MCF 10A (cell line): ENCODE measurements at regions not wholly inside any gene's neighbourhood (a gene's known extent, or its start where the extent isn't known, plus 50 kb on each side); places are given as distances from the start of the nearest gene placed in this dataset.

Experiments
- BruUV-seq: library from RNA; stranded (reverse); fragments of 400-500 nt; replicated peaks from 2 replicates; lab custom pipeline; 2021; lab: Mats Ljungman, UMichigan
- CTCF ChIA-PET: fragments of 300-600 bp; sonication (Branson Sonifier 250); formaldehyde crosslinking; extraction: SDS; loops from one replicate; lab custom pipeline; 2021; ENCODE audit warnings: antibody characterized with exemption, inconsistent platforms; lab: Yijun Ruan, JAX
- POLR2A ChIA-PET: fragments of 300-600, 350-650 bp; sonication (Branson Sonifier 250); formaldehyde crosslinking; extraction: SDS; loops from one replicate; lab custom pipeline; 2020; ENCODE audit warnings: antibody characterized with exemption, inconsistent platforms; lab: Yijun Ruan, JAX
- DNase-seq: peaks from one replicate; pipeline ENCODE4 v3.0.0-alpha.2; 2018; ENCODE audit not compliant: unreplicated experiment
- H3K27ac Mint-ChIP-seq: one replicate; pipeline ENCODE4 v1.8.0; 2022; ENCODE audit warnings: mild to moderate bottlenecking, low read depth, mixed read lengths; ENCODE audit not compliant: unreplicated experiment
- H3K27me3 Mint-ChIP-seq: one replicate; pipeline ENCODE4 v1.8.0; 2022; ENCODE audit warnings: mixed read lengths; ENCODE audit not compliant: insufficient read depth, unreplicated experiment
- H3K36me3 Mint-ChIP-seq: one replicate; pipeline ENCODE4 v1.8.0; 2022; ENCODE audit warnings: mild to moderate bottlenecking, moderate library complexity, mixed read lengths; ENCODE audit not compliant: insufficient read depth, unreplicated experiment
- H3K4me1 Mint-ChIP-seq: one replicate; pipeline ENCODE4 v1.8.0; 2022; ENCODE audit warnings: mixed read lengths; ENCODE audit not compliant: insufficient read depth, unreplicated experiment
- H3K4me3 Mint-ChIP-seq: one replicate; pipeline ENCODE4 v1.8.0; 2022; ENCODE audit warnings: mild to moderate bottlenecking, moderate library complexity, mixed read lengths; ENCODE audit not compliant: unreplicated experiment
- H3K9me3 Mint-ChIP-seq: one replicate; pipeline ENCODE4 v1.8.0; 2022; ENCODE audit warnings: mixed read lengths; ENCODE audit not compliant: unreplicated experiment
- intact Hi-C: fragments of 100-400 bp; cut with micrococcal nuclease; formaldehyde crosslinking; loops from 2 replicates; pipeline ENCODE4 v1.14.1; 2022
- TF ChIP-seq, protein P1 (sequence below): fragments of 200-600 bp; IDR thresholded peaks from one replicate; pipeline ENCODE4 v1.8.0; 2022; ENCODE audit warnings: antibody characterized with exemption, mild to moderate bottlenecking; ENCODE audit not compliant: unreplicated experiment

DNA sequence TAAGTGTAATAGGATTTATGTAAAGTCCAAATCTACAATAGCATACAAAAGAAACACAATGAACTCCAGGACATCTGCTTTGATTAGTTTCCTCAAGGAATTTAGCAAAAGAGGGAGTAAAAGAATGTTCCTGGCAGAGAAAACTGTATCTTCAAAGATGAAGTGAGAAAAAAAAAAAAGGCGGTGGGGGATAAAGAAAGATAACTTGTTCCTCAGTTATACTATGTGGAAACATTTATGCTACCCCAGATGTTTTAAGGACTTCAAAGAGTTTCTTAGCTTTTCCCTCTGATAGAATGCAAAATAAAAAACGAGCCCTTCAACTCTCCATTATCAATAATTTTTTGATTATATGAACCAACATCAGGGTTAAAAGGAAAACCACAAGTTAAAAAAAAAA lies 908.9 kb upstream of the ADGRL2 start:
- Mint-ChIP-seq H3K9me3 (no peaks in the 10 kb centered on the region), H3K36me3 (no peaks in the 10 kb centered on the region), H3K27me3 (no peaks in the 10 kb centered on the region), H3K4me3 (no peak overlapping the region), H3K4me1 (peaks cover 5% of the 10 kb centered on the region), H3K27ac (no peak overlapping the region)
- no TSS peak for BruUV-seq
- ChIA-PET CTCF (interaction anchor here (0.9 kb wide), 1 partner anchor 639 kb away, joined by 3 read pairs; no protein-coding TSS in a partner anchor), POLR2A (no interaction called here)
- intact Hi-C loops, result no loop called here
- TF ChIP-seq, protein P1, sequence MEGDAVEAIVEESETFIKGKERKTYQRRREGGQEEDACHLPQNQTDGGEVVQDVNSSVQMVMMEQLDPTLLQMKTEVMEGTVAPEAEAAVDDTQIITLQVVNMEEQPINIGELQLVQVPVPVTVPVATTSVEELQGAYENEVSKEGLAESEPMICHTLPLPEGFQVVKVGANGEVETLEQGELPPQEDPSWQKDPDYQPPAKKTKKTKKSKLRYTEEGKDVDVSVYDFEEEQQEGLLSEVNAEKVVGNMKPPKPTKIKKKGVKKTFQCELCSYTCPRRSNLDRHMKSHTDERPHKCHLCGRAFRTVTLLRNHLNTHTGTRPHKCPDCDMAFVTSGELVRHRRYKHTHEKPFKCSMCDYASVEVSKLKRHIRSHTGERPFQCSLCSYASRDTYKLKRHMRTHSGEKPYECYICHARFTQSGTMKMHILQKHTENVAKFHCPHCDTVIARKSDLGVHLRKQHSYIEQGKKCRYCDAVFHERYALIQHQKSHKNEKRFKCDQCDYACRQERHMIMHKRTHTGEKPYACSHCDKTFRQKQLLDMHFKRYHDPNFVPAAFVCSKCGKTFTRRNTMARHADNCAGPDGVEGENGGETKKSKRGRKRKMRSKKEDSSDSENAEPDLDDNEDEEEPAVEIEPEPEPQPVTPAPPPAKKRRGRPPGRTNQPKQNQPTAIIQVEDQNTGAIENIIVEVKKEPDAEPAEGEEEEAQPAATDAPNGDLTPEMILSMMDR, result no peak
- no peak for DNase-seq

DNA sequence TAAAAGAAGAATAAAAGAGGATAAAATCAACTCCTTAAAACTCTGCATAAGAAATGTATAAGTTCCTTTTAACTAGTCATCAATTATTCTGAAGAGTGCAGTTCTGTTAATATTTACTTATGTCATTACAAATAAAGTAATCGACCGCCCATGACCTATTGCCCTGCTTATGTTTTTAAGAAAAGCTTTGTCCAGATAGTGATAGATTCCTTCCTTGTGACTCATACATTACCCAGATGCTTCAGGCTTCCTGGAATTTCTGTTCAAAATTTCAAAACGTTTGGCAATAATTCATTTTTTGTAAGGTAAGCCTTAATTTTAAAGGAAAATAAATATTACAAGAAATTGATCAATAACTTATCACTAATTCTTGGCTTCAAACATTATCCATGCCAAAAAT lies 918.2 kb upstream of the ADGRL2 start:
- POLR2A ChIA-PET, result no interaction called here
- no peak overlapping the region for H3K27ac Mint-ChIP-seq
- no peaks in the 10 kb centered on the region for H3K9me3 Mint-ChIP-seq
- no peaks in the 10 kb centered on the region for H3K4me1 Mint-ChIP-seq
- BruUV-seq, result no TSS peak
- DNase-seq, result peak; percentile 43
- no peaks in the 10 kb centered on the region for H3K27me3 Mint-ChIP-seq
- H3K36me3 Mint-ChIP-seq, result no peaks in the 10 kb centered on the region
- TF ChIP-seq, protein P1, result no peak
- intact Hi-C loops, result no loop called here
- CTCF ChIA-PET, result no interaction called here
- H3K4me3 Mint-ChIP-seq, result no peak overlapping the region

DNA sequence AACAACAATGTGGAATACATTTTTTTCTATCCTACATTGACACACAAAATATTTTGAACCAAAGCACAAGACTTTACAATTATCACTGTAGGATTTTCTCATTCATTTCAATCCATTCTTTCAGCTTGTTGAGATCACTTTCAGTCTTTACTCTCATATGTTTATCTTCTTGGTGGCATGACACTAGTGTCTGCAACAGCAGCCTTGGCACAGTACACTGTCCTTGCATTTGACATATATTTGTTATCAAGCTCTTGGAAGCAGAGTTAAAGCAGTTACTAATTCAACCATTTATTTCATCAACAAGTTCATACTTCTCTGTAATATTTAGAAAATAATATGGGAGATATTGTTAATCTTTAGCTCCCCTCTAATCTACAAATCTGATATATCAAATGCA lies 922.4 kb upstream of the ADGRL2 start:
- TF ChIP-seq, protein P1, result no peak

DNA sequence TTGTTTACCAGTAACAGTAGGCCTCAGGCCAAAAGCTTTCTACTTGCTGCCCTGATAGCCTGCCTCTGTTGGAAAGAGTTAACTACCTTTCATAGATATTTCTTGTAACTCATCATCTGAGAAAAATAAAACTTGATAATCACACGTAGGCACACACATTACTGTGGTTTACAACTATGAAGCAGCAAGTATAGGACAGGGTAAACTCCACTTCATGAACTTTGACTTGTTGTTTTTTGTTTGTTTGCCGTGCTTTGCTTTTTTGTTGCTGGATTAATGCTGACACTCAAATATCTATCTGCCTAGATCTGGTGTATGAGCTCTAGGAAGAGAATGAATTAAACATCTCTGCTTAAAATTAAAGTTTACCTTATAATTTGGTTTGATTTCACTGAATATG lies 924.7 kb upstream of the ADGRL2 start:
- Mint-ChIP-seq H3K36me3 (no peaks in the 10 kb centered on the region), H3K4me3 (no peak overlapping the region), H3K4me1 (no peaks in the 10 kb centered on the region), H3K9me3 (no peaks in the 10 kb centered on the region), H3K27ac (no peak overlapping the region), H3K27me3 (no peaks in the 10 kb centered on the region)
- no TSS peak for BruUV-seq
- POLR2A ChIA-PET, result no interaction called here
- intact Hi-C loops, result no loop called here
- TF ChIP-seq, protein P1, result no peak
- CTCF ChIA-PET, result no interaction called here
- no peak for DNase-seq

More for the DNA sequence above, 922.4 kb upstream of the ADGRL2 start:
- no TSS peak for BruUV-seq
- no peak for DNase-seq
- no peaks in the 10 kb centered on the region for H3K9me3 Mint-ChIP-seq
- POLR2A ChIA-PET, result no interaction called here
- H3K4me1 Mint-ChIP-seq, result no peaks in the 10 kb centered on the region
- CTCF ChIA-PET, result no interaction called here
- intact Hi-C loops, result no loop called here
- H3K27me3 Mint-ChIP-seq, result no peaks in the 10 kb centered on the region
- H3K4me3 Mint-ChIP-seq, result no peak overlapping the region
- H3K36me3 Mint-ChIP-seq, result no peaks in the 10 kb centered on the region
- no peak overlapping the region for H3K27ac Mint-ChIP-seq
